T47D (cell line): ENCODE measurements at regions not wholly inside any gene's neighbourhood (a gene's known extent, or its start where the extent isn't known, plus 50 kb on each side); places are given as distances from the start of the nearest gene placed in this dataset.
"Not testable (repeated sequence)": the region's sequence is repeated elsewhere in the genome, so short reads cannot be mapped to it uniquely, and the experiment has no call there.

Source experiments
- DNase-seq, 2 experiments: peaks; one replicate each; pipeline versions ENCODE4 v3.0.0 to v3.0.0-alpha.2; 2011 to 2012; ENCODE audit warnings: low read depth in 1 of 2, low spot score in 1 of 2
- JUND ChIP-seq: IDR thresholded peaks from 2 replicates; pipeline ENCODE4 v1.6.1; 2012; ENCODE audit warnings: low read depth
- in situ Hi-C: cut with HindIII; loops from 2 replicates; pipeline ENCODE4 v1.10.0; 2016; ENCODE audit warnings: low sequenced_read_pairs, low pct_unique_long_range_greater_than_20kb

DNA sequence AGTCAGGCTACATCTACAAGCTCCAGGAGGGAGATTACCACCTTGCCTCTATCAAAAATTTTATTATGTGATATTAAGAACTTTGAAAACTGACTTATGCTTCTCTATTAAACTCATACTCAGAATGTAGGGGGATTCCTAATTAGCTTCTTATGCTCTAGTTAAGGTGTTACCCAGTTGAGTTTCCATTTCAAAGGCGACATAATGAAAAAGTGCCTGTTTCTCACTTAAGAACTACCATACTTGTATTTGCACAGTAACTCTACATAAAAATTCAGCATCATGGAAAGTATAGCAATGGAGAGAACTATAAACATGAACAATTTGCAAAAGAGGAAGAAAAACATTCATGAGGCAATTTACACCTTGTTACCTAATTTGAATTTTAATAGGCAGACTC, 739.1 kb downstream of the ZPLD1 start:
- in situ Hi-C loops, result no loop called here
- no peak for TF ChIP-seq JUND
- no peak for DNase-seq

DNA sequence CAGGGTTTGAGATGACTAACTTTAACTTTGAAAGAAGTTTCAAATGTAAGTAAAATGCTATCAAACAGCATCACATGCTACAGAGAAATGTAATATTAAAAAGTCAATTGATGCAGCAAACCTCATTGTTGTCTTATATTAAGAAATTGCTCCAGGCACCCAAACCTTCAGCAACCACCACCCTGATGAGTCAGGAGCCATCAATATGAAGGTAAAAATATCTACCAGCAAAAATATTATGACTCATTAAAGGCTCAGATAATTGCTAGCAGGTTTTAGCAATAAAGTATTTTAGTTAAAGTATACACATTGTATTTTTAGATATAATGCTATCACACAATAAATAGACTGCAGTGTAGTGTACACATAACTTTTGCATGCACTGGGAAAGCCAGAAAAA, 746.3 kb downstream of the ZPLD1 start:
- DNase-seq, result no peak
- in situ Hi-C loops, result no loop called here
- TF ChIP-seq JUND, result no peak

DNA sequence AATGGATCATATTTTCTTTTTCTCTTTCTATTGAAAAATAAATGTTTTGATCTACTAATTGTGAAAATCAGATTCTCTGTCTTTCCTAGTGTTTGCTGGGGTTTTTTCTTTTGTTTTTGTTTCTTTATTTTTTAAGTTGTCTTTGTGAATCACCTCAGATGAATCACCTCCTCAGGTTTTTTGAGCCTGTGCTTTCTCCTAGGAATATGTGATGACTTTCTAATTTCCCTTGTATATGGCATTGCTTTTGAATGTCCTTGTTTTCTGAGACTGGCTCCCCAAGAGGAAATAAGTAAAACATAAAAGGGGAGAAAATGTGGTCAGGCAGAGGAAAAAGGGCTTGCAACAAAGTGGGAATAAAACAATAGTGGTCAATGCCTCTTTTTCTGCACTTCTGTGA, 750.0 kb downstream of the ZPLD1 start:
- in situ Hi-C loops, result no loop called here
- no peak for DNase-seq
- TF ChIP-seq JUND, result no peak

DNA sequence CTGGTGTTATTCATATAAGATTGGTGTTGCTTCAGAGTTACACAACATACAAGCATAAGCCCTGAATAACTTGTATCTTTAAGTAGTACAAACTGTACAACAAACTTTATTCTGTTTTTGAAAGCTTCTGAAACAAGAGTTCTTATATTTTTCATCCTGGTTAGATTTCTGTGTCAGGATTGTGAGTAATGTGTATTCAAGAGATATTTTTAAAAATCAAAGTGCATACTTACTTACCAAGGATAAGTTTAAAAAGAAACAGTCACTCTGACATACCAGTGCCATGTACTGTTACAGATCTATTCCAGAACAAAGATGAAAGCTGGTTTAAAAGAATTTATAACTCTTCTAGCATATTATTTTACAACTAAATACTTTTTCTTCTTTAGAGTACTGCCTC, 755.1 kb downstream of the ZPLD1 start:
- no peak for DNase-seq
- in situ Hi-C loops, result no loop called here
- TF ChIP-seq JUND, result no peak

DNA sequence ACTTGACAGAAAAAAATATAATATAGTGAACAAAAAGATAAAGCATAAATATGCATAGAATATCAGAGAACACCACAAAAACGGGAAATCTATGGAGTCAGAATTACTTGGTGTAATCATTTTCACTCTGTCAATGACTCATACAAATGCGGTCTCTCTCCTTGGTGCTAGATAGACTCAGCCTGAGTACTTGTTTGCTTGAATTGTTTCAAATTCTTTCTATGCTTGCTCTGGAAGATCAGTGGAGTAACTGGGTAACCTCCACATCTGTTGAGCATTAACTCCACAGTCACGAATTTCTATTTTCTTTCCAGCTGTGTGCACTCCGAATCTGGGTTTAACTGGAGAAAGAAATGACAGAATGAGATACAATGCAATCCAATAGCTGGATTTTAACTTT, 760.4 kb downstream of the ZPLD1 start:
- in situ Hi-C loops, result no loop called here
- no peak for TF ChIP-seq JUND
- no peak for DNase-seq

DNA sequence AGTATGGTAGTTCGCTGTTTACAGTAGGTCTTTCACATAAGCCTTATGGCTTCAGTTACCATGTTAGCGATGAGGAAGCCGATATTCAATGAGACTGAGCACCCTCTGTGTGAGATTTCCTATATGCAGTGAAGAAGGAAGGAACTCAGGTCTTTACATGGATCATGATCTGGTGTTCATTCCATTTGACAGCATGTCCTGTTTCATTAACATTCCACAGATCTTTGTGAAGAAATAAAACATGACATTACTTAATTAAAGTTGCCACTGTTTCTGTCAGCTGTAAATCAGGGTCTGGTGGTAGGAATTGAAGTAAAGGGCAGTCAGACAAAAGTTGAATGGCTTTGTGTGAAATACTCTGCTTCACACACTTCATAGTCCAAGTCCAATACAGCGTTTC, 768.6 kb downstream of the ZPLD1 start:
- in situ Hi-C loops, result no loop called here
- no peak for TF ChIP-seq JUND
- no peak for DNase-seq

DNA sequence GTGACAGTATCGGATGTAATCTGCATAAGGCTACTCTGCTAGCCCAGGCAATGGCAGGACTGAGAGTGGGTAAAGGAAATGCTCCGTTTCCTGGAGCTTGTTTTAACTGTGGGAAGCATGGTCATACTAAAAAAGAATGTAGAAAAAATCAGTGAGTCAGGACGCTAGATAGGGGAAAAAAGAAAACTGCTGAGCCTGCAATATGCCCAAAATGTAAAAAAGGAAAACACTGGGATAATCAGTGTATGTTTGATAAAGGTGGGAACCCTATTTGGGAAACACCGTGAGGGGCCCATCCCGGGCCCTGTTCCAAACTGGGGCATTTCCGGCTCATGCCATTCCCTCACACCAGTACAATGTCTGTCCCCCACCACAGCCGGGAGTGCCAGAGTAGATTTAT, 775.8 kb downstream of the ZPLD1 start:
- TF ChIP-seq JUND, result no peak
- no peak for DNase-seq
- in situ Hi-C loops, result no loop called here

DNA sequence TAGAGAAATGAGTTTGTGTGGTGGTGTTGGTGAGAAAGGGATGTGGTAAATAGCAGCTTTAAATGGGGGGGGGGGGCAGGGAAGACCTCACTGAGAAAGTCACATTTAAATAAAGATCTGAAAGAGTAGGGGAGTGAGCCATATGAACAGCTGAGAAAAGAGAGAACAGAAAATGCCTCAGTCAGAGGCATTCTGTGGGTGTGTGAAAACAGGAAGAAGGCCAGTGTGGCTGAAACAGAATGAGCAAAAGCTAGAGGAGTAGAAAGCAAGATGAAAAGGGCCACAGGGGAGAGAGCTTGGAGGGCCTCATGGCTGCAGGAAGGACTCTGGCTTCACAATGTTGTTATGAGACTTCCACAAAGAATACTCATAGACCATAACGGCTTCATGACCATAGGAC, 783.3 kb downstream of the ZPLD1 start:
- in situ Hi-C loops, result no loop called here
- TF ChIP-seq JUND, result no peak
- no peak for DNase-seq

DNA sequence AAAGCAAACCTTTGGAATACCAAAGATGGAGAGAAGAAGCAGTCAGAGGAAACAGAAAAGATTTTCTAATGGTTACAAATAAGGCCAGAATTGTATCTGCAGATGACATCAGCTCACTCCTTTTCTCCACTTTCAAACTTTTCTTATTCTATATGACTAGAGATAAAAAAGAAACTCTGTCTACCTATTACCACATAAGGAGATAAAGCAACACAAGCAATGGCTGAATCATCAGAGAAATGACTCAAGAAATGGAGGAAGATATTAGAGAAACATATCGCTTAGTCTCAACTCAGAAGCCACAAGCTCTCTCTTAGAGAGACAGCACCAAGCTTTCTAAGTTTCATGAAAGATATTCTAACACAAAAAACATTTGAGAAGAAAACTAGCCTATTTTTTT, 784.0 kb downstream of the ZPLD1 start:
- in situ Hi-C loops, result no loop called here
- DNase-seq, result no peak
- TF ChIP-seq JUND, result no peak

DNA sequence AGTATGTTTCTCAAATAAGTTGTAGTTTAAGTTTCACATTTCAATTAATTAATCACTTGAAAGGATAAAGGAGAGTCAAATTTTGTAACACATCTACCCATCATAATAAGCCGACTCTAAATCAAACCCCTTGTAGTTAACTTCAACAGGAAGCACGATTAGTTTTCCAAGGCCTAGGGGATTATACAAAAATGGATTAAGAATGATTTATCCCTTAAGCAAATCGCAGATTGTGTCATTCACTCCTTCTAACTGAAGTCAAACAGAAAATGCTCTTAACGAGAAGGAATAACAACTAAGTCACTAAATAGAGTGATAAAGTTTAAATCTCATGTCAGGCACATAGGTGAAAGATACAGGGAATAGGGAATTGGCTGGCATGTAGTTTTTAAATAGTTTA, 792.8 kb downstream of the ZPLD1 start:
- TF ChIP-seq JUND, result no peak
- in situ Hi-C loops, result no loop called here
- DNase-seq, result no peak

DNA sequence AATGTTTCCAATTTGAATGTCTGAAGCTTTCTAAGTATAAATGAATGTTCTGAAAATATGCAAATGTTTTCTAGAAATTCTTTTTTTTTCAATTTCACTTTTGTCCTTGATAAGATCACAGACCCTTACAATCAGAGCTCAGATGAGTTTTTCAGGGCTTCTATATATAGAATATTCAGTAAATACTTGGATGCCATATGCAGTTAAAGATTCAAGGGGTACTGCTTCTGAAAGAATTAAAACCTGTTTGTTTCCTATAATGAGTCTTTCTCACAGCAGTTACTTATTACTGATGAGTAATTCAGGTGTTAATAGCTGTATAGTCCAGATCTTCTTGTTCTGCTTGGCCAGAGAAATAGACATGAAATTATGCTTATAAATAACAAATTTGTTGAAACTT, 812.6 kb downstream of the ZPLD1 start:
- no peak for TF ChIP-seq JUND
- in situ Hi-C loops, result no loop called here
- no peak for DNase-seq

DNA sequence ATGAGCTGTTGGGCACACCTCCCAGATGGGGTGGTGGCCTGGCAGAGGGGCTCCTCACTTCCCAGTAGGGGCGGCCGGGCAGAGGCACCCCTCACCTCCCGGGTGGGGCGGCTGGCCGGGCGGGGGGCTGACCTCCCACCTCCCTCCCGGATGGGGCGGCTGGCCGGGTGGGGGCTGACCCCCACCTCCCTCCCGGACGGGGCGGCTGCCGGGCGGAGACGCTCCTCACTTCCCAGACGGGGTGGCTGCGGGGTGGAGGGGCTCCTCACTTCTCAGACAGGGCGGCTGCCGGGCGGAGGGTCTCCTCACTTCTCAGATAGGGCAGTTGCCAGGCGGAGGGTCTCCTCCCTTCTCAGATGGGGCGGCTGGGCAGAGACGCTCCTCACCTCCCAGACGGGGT, 820.0 kb downstream of the ZPLD1 start:
- in situ Hi-C loops, DNase-seq: not testable (repeated sequence)

DNA sequence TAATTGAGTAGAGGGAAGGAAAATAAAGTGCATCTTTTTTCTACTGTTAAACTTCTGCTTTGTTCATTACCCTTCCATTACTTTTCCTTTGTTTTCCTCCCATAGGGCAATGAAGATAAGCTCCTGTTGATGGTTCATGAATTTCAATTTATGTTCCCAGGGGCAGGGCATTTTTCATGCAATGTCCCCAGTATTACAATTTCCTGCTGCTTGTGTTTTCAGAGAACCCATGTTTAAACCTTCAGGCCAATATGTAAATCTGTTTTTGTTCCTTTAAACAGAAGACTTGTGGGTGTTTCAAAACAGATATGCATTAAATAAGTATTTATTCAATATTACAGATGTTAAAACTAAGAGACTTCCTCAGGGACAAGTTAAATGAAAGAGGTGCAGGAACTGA, 834.5 kb downstream of the ZPLD1 start:
- in situ Hi-C loops, result no loop called here
- no peak for DNase-seq
- no peak for TF ChIP-seq JUND

DNA sequence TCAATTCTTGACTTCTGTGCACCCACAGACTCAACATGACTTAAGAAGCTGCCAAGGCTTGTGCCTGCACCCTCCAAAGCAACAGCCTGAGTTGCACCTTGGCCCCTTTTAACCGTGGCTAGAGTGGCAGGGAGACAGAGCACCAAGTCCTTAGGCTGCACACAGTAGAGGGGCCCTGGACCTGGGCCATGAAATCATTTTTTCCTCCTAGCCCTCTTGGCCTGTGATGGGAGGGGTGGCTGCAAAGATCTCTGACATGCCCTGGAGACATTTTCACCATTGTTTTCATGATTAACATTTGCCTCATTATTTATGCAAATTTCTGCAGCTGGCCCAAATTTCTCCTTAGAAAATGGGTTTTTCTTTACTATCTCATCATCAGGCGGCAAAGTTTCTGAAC, 836.8 kb downstream of the ZPLD1 start:
- in situ Hi-C loops, result no loop called here
- no peak for DNase-seq
- no peak for TF ChIP-seq JUND
